ENCODE measurements at regions not wholly inside any gene's neighbourhood (a gene's known extent, or its start where the extent isn't known, plus 50 kb on each side); places are given as distances from the start of the nearest gene placed in this dataset.

DNA sequence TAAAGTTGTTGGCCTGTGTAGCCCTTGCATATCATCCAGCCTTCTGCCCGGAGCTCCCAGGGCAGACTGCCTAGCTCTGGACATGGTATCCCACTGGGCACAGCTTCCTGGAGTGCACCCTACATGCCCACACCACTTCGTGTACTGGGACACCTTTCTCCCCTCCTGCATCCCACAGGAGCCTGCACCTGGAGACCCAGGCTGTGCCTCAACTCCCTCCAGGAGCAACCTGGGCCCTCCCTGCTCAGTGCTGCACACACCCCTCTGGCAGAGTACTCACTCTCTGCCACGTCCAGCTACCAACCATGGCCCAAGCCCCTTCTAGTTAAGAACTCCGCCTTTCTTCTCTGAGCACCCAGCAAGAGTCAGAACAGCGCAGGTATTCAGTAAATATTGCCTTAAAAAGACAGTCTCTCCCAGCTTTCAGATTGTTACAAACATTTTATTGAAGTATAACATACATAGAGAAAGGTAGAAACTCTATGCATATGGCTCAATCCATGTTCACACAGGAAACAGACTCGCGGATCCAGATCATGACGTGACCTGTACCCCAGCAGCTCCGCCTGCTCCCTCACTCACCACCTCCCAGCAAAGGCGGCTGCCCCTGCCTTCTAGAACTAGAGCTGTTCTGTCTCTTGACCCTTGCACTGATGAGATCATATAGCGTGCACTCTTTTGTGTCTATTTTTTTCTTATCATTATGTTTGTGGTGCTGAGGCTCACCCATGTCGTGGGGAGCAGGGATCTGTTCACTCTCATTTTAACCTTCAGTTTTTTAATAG is 98.4 kb upstream of the MYCN start:
- WGBS (ENCODE audit: insufficient coverage) = 87% methylated on average over 12 of the region's 12 CpGs
- no peak for ATAC-seq
- H3K4me3 ChIP-seq (ENCODE audit: low read length) = no peak overlapping the region
- H3K4me3 Mint-ChIP-seq = no peak overlapping the region
- H3K4me1 Mint-ChIP-seq = no peaks in the 10 kb centered on the region
- no peaks in the 10 kb centered on the region for H3K27me3 Mint-ChIP-seq (ENCODE audit: low read depth in 2 of 2)
- H3K27ac Mint-ChIP-seq = no peak overlapping the region
- no peaks in the 10 kb centered on the region for H3K9me3 ChIP-seq (ENCODE audit: control insufficient read depth, insufficient read depth, low read length)
- H3K27ac ChIP-seq (ENCODE audit: low read length) = no peak overlapping the region
- no peaks in the 10 kb centered on the region for H3K27me3 ChIP-seq (ENCODE audit: control insufficient read depth, insufficient read depth, low read length)
- H3K36me3 ChIP-seq (ENCODE audit: control insufficient read depth, insufficient read depth, low read length) = no peaks in the 10 kb centered on the region
- no peaks in the 10 kb centered on the region for H3K4me1 ChIP-seq (ENCODE audit: control insufficient read depth, insufficient read depth, low read length)
- no peak for DNase-seq
- TF ChIP-seq, protein P1, sequence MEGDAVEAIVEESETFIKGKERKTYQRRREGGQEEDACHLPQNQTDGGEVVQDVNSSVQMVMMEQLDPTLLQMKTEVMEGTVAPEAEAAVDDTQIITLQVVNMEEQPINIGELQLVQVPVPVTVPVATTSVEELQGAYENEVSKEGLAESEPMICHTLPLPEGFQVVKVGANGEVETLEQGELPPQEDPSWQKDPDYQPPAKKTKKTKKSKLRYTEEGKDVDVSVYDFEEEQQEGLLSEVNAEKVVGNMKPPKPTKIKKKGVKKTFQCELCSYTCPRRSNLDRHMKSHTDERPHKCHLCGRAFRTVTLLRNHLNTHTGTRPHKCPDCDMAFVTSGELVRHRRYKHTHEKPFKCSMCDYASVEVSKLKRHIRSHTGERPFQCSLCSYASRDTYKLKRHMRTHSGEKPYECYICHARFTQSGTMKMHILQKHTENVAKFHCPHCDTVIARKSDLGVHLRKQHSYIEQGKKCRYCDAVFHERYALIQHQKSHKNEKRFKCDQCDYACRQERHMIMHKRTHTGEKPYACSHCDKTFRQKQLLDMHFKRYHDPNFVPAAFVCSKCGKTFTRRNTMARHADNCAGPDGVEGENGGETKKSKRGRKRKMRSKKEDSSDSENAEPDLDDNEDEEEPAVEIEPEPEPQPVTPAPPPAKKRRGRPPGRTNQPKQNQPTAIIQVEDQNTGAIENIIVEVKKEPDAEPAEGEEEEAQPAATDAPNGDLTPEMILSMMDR (IDR thresholded peaks at IDR 0.05) = no peak
- intact Hi-C loops (cut with micrococcal nuclease) = no loop called here
- H3K36me3 Mint-ChIP-seq = no peaks in the 10 kb centered on the region
- H3K9me3 Mint-ChIP-seq = no peaks in the 10 kb centered on the region

DNA sequence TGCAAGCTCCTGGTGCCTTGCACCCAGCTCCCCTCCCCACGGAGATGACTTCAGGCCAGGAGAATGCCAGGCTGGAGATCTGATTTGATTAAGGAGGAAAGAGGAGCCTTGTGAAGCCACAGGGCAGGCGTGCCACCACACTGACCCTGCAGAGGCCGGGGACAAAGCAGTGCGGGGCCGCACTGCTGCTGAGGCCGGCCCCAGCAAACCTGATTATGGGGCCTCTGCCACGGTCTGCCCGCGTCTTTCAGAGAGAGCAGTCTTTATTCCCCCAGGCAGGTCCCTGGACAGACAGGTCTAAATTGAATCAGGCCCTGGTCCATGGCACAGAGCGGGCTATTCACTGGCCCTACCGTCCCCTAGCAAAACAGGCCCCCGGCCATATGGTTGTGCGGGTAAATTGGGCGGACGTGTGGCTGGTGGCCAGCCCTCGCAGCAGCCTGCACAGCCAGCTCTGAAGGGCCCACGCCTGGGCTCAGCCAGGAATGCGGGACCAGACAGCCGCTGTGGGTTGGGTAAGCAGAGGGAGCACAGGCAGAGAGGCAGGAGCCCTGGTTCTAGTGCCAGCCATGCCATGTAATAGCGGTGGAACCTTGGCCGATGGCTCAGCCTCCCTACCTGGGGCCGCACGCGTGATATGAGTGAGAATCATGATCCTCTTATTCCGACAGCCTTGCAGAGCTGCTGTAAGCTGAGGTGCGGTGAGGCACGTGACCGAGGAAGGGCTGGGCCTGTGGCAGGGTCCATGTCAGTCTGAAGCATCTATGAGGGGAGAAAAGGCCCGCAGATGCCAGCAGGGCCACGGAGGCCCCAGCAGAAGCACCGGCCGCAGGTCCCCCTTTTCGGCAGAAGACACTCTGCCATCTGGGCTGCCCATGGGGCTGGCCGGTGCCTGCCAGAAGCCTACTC is 97.3 kb upstream of the MYCN start:
- H3K9me3 Mint-ChIP-seq = peaks cover 0 to 3% of the 10 kb centered on the region in 2 donors
- H3K4me1 Mint-ChIP-seq = no peaks in the 10 kb centered on the region
- TF ChIP-seq, protein P1 (IDR thresholded peaks at IDR 0.05) = no peak
- Histone ChIP-seq H3K36me3 (ENCODE audit: control insufficient read depth, insufficient read depth, low read length) (no peaks in the 10 kb centered on the region), H3K4me1 (ENCODE audit: control insufficient read depth, insufficient read depth, low read length) (no peaks in the 10 kb centered on the region), H3K9me3 (ENCODE audit: control insufficient read depth, insufficient read depth, low read length) (no peaks in the 10 kb centered on the region), H3K27ac (ENCODE audit: low read length) (no peak overlapping the region), H3K4me3 (ENCODE audit: low read length) (no peak overlapping the region), H3K27me3 (ENCODE audit: control insufficient read depth, insufficient read depth, low read length) (no peaks in the 10 kb centered on the region)
- no peak for DNase-seq
- ATAC-seq = no peak
- no peaks in the 10 kb centered on the region for H3K27me3 Mint-ChIP-seq (ENCODE audit: low read depth in 2 of 2)
- intact Hi-C loops (cut with micrococcal nuclease) = no loop called here
- H3K36me3 Mint-ChIP-seq = no peaks in the 10 kb centered on the region
- no peak overlapping the region for H3K27ac Mint-ChIP-seq
- H3K4me3 Mint-ChIP-seq = no peak overlapping the region
- WGBS (ENCODE audit: insufficient coverage) = 91% methylated on average over 34 of the region's 34 CpGs

DNA sequence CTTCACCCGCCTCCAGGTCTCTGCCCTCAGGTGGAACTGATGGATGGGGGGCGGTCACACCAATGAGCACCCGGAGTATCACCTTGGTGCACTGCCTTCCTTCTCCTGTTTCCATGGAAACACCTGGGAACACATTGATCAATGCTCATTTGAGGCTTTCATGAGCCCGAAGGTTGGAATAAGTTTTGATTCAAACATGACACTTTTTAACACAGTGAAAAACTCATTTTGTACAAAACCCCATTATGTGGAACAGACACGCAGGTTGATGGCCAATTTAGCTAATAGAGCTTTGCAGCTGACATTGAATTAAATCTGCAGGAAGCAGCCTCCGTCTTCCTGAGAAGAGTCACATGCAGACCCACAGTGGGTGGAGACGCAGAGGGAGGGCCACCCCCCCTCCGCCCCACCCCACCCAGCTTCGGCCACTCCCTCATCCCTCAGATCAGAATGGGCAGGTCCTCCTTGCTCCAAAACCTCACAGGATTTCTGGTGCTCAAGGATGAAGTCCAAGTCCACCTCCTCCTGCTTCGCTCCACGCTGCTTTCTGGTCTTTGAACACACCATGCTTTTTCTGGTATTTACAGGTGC is 96.0 kb upstream of the MYCN start:
- Mint-ChIP-seq H3K4me1 (no peaks in the 10 kb centered on the region), H3K4me3 (no peak overlapping the region), H3K27me3 (ENCODE audit: low read depth in 2 of 2) (no peaks in the 10 kb centered on the region), H3K36me3 (no peaks in the 10 kb centered on the region), H3K9me3 (peaks cover 0 to 3% of the 10 kb centered on the region in 2 donors), H3K27ac (no peak overlapping the region)
- no peaks in the 10 kb centered on the region for H3K4me1 ChIP-seq (ENCODE audit: control insufficient read depth, insufficient read depth, low read length)
- H3K9me3 ChIP-seq (ENCODE audit: control insufficient read depth, insufficient read depth, low read length) = no peaks in the 10 kb centered on the region
- TF ChIP-seq, protein P1 (IDR thresholded peaks at IDR 0.05) = no peak
- no peak for DNase-seq
- ATAC-seq = no peak
- H3K4me3 ChIP-seq (ENCODE audit: low read length) = no peak overlapping the region
- no peaks in the 10 kb centered on the region for H3K27me3 ChIP-seq (ENCODE audit: control insufficient read depth, insufficient read depth, low read length)
- no peak overlapping the region for H3K27ac ChIP-seq (ENCODE audit: low read length)
- 44% methylated on average over 11 of the region's 11 CpGs for WGBS (ENCODE audit: insufficient coverage)
- intact Hi-C loops (cut with micrococcal nuclease) = no loop called here
- H3K36me3 ChIP-seq (ENCODE audit: control insufficient read depth, insufficient read depth, low read length) = no peaks in the 10 kb centered on the region
